DMS114 treated with DMSO at 0.1 percent for 48 hours (cell line): ENCODE measurements at regions not wholly inside any gene's neighbourhood (a gene's known extent, or its start where the extent isn't known, plus 50 kb on each side); places are given as distances from the start of the nearest gene placed in this dataset.

Experiments
- DNase-seq: peaks from one replicate; lab custom pipeline; 2025; ENCODE audit not compliant: unreplicated experiment; lab: John Stamatoyannopoulos, UW

DNA sequence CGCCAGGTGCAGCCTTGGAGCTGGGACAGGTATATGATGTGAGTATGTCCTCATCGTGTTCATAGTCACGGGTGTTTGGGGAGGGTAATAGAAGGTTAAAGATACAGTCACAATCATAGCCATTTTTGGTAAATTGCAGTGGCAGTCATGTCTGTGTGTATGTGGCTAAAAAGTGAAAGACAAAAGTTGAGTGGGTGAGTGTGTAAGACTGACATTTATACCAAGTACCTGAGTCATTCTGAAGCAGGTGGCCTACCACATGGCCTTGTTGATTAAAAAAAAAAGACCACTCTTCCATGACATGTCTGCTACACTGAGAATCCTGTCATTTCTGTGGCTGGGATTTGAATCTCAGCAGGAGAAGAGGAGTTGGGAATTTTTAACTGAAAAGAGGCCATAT lies 181.9 kb downstream of the SCP2D1 start:
- DNase-seq, result no peak

GRCh38 chr20:18999086-18999485 lies 185.5 kb downstream of the SCP2D1 start:
- no peak for DNase-seq

DNA sequence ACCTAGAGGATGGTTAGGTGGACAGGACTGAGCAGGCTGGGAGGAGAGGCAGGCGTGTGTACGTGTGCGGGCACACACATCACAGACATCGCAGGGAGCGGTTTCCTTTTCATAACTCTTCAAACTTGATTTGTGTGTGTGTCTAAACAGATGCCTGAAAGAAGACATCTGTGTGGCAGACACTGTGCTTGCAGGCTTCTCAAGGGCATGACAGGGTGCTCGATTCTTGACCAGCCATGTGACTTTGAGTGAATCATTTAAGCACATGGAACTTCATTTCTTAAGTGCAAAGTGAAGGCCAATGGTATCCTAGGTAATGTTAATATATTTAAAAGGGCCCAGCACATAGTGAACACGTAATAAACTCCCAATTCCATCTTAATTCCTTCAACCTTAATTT lies 186.5 kb downstream of the SCP2D1 start:
- no peak for DNase-seq

- DNase-seq, result no peak
Measured at GRCh38 chr20:19001177-19001576, 187.6 kb downstream of the SCP2D1 start.

- DNase-seq, result no peak
Measured at GRCh38 chr20:19003366-19004336, 190.1 kb downstream of the SCP2D1 start.

- DNase-seq, result no peak
Measured at GRCh38 chr20:19004975-19005374, 191.4 kb downstream of the SCP2D1 start.

DNA sequence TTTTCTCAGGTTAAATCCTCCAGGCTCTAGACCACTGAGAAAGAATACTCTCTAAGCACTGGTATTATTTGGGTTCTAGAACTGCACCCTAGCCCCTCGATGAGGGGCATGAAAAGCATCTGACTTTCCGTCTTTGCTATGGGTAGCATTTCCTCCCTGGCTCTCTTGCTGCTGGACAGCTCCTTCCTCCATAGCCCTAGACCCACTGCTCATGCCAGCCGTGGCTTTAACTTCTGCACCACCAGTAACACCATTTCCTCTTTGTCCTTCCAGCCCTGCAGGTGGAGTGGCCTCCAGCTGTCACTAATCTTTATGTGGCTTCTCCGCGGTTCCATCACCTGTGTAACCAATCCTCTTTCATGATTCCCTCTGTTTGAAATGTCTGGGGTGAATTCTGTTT lies 194.9 kb downstream of the SCP2D1 start:
- DNase-seq, result no peak

DNA sequence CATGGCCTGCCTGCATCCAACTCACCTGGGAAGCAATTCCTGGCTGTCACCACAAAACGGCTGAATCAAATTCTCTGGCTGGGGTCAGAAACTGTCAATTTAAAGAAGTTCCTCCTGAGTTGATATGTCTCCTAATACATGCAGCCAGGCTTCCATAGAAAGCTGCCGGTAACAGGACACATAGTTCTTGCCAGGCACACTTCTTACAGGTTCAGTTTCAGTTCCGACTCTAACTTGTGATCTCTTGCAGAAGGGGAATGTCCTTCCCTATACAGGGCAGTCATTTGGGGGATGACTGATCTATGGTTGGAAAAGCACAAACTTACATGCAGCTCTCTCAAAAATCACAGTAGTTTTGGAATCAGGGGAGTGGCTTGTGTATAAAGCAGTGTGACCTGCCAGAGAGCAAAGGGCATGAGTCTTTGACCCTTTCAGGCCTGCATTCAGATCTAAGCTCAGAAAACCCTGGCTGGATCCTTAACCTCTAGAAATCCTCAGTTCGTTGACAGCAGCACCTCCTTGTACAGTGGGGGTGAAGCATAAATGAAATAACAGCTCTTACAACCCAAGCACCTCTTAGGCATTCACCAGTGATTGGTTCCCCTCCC lies 195.6 kb downstream of the SCP2D1 start:
- DNase-seq, result no peak

DNA sequence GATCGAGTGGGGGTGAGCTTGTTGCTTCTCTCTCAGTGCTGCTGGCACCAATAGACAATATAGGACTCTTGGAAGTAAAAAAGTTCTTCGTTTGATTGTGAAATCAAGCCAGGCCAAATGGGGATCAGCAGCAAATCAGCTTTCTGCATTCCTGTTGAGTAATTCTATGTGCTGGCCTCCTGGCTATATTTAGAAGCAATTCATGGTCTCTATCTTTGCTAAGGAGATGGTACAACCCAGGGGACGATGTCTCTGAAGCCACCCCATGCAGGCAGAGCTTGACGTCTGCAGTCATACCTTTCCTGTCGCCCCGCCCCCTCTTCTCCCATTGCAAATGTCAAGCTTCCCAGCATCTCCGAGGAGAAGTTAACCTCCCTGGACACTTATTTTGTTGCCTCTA lies 199.1 kb downstream of the SCP2D1 start:
- no peak for DNase-seq

DNA sequence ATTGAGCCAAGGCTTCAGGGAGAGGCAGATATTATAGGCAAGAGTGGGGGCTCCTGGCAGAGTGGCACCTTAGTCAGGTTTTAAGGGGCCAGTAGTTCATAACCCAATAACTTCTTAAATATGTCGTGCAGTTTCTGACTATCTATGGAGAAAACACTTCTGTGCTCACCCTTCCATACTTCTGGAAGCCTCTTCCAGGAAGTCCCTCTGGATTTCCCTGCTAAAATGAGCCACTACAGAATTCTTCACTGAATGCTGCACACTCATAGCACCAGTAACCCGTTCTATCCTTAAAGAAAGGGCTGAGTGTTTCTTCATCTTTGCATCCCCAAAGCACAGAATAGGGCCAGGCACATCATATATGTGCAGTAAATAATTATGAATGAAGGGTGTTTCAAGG lies 198.5 kb upstream of the SLC24A3 start:
- no peak for DNase-seq

GRCh38 chr20:19015351-19016139 lies 196.9 kb upstream of the SLC24A3 start:
- no peak for DNase-seq

- no peak for DNase-seq
Measured at GRCh38 chr20:19016140-19016497, 196.3 kb upstream of the SLC24A3 start.

DNA sequence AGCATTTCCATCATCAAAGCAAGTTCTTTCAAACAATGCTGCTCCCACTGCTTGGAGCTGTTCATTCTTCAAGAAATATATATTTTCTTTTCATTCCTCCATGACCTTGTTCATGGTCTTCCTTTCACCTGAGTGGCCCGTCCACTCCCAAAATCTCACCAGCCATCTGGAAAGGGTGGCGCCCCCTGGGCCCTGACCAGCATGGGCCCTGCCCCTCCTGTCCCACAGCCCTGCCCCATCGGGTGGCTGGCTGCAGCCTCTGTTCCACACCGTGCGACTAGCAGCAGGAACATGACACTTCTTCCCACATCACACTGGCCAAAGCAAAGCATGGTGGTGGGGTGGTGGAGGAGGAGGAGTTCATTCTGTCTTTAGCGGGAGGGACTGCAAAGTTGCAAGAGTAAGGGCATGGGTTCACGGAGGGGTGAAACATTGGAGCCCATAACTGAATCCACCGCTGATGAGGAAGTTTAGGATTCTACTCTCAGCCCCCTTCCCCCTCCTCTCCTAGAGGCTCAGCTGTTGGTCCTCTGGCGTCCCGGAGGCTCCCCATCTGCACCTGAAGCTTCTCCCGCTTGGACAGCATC lies 195.2 kb upstream of the SLC24A3 start:
- no peak for DNase-seq

DNA sequence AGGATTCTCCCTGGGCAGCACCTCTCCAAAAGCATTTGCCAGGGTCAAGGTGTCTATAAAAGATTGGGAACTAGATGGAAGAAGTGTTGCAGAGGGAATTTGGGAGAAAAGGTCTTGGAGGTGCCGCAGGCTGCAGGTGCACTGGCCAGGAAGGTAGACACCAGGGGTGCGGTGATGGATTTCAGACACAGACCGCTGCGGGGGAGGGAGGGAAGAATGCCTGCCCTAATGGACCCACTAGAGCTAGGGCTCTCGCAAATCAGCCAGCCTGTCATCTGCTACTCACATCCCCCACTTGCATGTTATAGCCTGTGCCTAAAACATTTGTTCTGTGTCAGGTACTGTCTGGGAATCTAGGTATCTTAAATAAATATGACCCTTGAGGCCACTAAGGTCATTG lies 193.6 kb upstream of the SLC24A3 start:
- DNase-seq, result no peak

GRCh38 chr20:19019734-19020364 lies 192.6 kb upstream of the SLC24A3 start:
- no peak for DNase-seq

DNA sequence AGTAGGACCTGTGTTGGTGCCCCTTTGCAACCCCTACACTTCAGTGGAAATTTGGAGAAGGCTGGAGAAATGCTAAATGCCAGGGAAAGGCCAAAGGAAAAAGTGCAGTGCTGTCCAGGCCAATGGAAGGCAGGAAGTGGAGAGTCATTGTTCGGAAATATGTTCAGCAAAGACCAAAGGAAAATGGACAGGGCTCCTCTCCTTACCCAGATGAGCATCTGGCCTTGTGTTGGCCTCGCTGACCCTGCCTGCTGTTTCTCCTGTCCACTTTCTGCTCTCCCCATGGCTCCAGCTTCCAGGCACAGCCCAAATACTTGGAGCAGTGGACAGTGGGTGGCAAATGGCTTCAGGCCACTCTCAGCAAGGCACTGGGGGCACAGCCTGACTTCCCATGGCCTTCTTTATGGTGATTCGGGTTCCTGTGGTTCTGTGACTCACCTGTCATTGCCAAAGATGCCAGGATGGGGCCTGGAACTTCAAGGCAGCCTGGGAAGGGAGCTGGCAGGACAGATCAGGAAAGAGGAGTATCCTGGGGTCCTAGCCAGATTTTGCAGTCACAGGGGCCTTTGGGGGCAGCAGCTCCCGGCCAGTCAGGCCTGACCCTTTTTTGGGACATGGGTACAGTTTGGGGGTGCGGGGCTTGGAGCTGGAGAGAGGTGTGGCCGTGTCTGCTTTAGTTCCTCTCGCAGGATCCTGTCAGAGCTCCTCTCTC lies 190.9 kb upstream of the SLC24A3 start:
- DNase-seq, result no peak

DNA sequence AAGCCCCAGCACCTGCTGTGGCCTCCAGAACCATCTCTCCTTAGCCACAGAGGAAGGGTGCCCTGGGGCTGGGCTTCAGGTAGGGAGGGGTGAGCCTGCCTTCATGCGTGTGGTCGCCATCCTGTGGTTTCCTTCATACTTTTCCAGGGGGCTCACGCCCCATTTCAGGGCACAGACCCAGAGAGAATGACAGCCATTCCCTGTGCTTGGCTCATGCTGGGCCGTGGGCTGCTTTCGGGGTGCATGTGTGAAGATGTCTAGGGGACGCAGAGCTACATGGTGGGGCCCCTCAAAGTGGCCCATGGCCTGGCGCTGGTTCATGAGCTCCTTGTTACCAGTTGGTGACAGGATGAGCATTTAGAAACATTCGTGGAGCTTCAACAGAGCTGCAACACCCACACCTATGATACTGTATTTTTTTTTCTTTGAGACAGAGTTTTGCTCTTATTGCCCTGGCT lies 190.3 kb upstream of the SLC24A3 start:
- no peak for DNase-seq

DNA sequence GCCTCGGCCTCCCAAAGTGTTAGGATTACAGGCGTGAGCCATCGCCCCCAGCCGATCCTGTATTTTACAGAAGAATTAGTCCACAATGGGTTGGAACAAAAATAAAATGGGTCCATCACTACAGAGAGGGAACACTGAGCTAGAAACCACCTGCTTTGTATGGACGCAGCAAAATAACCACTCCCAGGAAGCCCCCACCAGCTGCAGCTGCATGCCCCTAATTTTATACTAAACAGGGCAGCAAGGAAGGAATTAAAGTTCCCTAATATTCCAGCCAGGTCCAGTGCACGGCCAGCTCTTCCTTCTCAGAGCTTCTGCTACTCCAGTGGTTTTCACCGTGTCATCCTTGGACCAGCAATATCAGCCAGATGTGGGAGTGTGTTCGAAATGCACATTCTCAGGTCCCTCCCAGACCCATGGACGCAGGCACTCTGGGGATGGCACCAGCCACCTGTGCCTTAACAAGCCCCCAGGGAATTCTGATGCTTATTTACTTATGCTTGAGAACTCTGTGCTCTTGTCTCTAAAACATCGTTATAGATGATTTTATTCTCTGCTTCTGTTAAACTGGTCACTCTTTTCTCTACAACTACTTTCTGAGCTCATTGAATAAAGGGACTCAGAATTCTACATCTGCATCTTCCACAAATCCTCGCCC lies 189.5 kb upstream of the SLC24A3 start:
- DNase-seq, result no peak

- DNase-seq, result no peak
Measured at GRCh38 chr20:19024296-19025035, 188.0 kb upstream of the SLC24A3 start.
